Stimulated activated CD8-positive, alpha-beta memory T cell treated with anti-CD3 and anti-CD28 coated beads, Interleukin-2, amount 100 ng/mL, for 48 hours (primary cell): ENCODE measurements at regions not wholly inside any gene's neighbourhood (a gene's known extent, or its start where the extent isn't known, plus 50 kb on each side); places are given as distances from the start of the nearest gene placed in this dataset.

Experiments used
- DNase-seq, 2 donors: peaks; one replicate each; pipeline ENCODE4 v3.0.0-alpha.2; 2020; ENCODE audit warnings: low read depth in 2 of 2

GRCh38 chr6:14925699-14926026 lies 320.2 kb upstream of the JARID2 start:
- no peak for DNase-seq

DNA sequence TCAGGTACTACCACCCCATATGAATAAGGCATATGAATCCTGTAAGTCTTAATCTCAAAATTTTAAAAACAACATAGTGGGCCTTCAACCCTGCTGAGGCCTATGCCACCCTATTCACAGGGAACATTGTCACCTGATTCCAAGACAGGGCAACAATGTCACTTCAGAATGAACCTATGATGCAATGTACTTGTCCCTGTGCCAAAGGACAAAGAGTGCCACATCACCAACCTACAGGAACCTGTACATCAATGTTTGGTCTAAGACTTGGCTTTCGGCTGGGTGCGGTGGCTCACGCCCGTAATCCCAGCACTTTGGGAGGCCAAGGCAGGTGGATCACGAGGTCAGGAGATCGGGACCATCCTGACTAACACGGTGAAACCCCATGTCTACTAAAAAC lies 318.5 kb upstream of the JARID2 start:
- no peak for DNase-seq

GRCh38 chr6:14929291-14929690 lies 316.6 kb upstream of the JARID2 start:
- no peak for DNase-seq

DNA sequence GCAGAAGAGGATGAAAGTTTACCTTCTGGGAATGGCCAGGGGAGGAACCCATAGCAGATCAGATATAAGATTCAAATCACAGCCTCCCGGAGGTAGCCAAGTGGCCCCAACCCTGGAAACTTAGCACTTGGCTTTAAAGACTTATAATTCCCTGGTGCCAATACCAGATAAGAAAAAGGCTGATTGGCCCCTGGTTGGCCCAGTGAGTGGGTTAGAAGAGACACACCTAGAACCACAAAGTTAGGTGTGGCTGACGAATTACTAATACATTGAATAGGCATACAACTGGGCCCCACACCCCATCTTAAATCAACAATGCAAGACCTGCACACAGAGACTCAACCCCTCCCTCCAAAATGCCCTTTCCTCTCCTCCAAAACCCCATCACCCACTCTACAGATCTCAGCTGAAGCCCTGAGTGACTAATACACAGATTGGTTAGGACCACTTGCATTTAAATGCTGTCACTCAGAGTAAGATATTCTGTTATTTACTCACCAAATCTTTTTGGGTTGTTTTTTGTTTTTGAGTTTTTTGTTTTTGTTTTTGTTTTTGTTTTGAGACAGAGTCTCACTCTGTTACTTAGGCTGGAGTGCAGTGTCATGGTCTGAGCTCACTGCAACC lies 315.4 kb upstream of the JARID2 start:
- no peak for DNase-seq

GRCh38 chr6:14932485-14933182 lies 313.2 kb upstream of the JARID2 start:
- no peak for DNase-seq

- no peak for DNase-seq
Measured at GRCh38 chr6:14933183-14933544, 312.7 kb upstream of the JARID2 start.

DNA sequence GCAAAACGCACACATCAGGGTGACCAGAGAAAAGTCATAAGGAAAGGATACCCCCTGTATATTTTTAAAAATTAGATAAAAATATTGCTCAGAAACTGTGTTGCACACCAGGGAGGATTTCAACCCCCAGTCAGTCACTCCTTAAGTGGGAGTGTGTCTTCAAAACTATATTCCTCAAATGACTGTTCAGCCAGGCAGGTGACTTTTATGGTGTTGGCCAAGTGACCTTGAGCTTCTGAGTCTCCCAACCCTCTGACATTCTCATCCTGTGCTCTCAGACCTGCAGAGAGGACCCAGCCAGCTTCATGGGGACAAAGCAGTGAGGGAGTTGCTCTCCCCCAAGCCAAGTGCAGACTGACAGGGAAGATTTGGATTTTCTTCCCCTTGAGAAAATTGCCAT lies 311.9 kb upstream of the JARID2 start:
- DNase-seq, result no peak

- DNase-seq, result no peak
Measured at GRCh38 chr6:14934844-14935243, 311.0 kb upstream of the JARID2 start.

DNA sequence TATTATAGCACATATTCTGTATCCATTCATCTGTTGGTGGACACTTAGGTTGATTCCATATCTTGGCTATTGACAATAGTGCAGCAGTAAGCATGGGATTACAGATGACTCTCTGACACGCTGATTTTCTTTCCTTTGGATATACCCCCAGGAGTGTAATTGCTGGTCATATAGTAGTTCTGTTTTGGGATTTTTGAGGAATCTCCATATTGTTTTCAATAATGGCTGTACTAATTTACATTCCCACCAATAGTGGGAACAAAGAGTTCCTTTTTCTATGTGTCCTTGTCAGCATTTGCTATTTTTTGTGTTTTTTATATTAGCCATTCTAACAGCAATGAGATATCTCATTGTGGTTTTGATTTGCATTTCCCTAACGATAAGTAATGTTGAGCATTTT lies 309.0 kb upstream of the JARID2 start:
- DNase-seq, result no peak

GRCh38 chr6:14943116-14943515 lies 302.8 kb upstream of the JARID2 start:
- DNase-seq, result no peak

- no peak for DNase-seq
Measured at GRCh38 chr6:14944593-14944992, 301.3 kb upstream of the JARID2 start.

- no peak for DNase-seq
Measured at GRCh38 chr6:14945461-14946185, 300.2 kb upstream of the JARID2 start.

GRCh38 chr6:14946753-14947152 lies 299.1 kb upstream of the JARID2 start:
- no peak for DNase-seq

DNA sequence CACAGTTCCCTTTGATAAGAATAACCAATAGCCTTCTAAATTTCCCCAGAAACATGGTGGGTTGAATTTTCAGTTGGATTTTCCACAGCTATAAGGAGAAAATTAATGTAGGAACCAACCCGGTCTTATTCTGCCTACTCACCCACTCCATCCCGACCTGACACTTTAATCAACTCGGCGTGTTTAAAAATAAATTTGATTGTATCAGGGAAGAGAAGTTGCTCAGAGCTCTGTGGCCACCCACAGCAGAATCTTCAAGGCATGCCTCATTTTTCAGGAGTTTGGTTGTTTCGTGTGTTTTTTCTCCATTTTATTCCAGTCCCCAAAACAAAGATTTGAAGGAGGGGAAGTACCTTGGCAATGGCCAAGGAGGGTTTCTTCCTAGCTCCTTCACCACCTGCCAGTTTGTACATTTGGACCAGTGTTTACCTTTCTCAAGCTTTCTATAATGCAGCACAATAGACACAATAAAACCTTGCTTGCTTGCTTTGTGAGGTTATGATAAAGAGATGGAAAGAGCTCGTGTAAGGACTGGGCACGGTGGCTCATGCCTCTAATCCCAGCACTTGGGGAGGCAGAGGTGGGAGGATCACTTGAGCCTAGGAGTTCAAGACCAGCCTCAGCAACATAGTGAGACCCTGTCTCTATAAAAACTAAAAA lies 297.2 kb upstream of the JARID2 start:
- DNase-seq, result no peak

GRCh38 chr6:14950103-14950969 lies 295.5 kb upstream of the JARID2 start:
- DNase-seq, result no peak

DNA sequence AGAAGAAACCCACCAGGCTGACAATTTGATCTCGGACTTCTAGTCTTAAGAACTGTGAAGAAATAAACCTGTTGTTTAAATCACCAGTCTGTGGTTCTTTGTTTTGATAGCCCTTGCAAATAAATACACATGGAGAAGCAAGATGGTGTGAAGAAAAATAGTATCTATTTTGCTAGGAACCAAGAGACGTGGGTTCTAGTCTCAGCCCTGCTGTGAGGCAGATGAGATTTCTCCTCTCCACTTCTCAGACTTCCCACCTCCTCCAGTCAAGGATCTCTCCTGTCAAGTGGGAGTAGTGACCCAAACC lies 294.9 kb upstream of the JARID2 start:
- no peak for DNase-seq

DNA sequence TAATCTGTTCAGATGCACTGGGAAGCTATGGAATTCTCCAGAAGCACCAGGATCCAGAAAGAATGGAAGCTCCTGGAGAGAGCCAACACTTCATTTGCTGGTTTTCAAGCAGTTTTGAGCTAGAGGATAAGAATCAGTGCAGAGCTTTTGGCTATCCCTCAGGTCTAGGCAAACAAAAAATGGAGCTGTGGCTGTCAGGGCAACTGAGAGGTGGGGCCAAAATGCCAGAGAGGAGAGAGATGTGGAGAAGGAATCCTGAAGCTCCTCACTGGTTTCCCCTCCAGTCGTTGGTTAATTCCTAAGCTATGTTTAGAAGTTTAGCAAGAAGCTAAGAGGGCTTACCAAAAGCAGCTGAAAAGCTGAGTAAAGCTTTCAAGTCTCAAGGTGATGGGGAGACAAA lies 294.2 kb upstream of the JARID2 start:
- no peak for DNase-seq

DNA sequence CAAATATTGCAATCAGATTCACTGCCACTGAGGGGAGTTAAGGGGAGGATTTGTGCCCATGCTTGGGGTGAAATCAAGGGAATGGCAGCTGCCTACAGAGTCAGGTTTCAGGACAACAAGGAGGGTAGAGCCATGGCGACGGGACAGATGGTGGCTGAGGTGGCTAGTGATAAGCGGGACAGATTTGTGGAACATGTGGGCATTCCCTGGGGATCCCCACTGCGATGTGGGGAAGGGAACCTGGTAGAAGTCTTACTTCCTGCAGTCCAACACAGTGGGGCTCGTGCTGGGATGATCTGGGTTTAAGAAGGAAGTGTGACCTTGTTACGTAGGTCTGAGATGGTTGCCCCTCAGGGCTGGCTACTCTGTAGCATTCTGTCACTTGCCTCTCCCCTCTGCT lies 292.0 kb upstream of the JARID2 start:
- no peak for DNase-seq

DNA sequence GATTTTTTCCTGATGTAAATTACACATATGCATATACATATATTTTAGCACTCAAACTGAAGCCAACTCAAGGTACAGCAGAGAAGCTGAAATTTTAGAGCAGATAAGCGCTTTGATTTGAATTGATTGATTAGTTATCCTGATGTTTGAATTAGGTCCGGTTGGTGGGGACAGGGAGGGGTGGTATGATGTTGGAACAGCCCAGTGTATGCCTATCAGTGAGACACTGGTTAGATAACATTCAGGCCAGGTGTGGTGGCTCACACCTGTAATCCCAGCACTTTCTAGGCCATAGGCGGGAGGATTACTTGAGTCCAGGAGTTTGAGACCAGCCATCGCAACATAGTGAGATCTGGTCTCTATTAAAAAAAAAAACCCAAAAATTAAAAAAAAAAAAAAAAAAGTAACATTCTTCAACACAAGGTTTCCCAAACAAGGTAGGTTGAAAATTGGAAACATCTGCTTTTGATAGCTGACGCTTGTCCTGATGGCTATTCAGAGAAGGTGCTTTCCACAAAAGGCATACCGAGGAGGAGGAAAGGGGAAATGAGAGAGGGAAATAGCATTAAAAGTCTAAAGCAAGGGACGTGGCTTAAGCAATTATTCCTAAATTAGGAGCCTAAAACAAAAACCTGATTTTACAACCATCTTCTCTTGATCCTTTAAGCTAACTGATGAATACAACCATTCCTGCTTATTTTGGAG lies 288.4 kb upstream of the JARID2 start:
- no peak for DNase-seq

GRCh38 chr6:14959324-14959885 lies 286.5 kb upstream of the JARID2 start:
- no peak for DNase-seq
